ENCODE measurements at regions not wholly inside any gene's neighbourhood (a gene's known extent, or its start where the extent isn't known, plus 50 kb on each side); places are given as distances from the start of the nearest gene placed in this dataset.
"Not testable (repeated sequence)": the region's sequence is repeated elsewhere in the genome, so short reads cannot be mapped to it uniquely, and the experiment has no call there.

GRCh38 chr16:59111280-59111679 is 377.2 kb upstream of the GOT2 start:
- no peak for DNase-seq

GRCh38 chr16:59108374-59108773 is 374.3 kb upstream of the GOT2 start:
- no peak for DNase-seq

- DNase-seq: not testable (repeated sequence)
These were observed 362.6 kb upstream of the GOT2 start for GRCh38 chr16:59096682-59097081.

- DNase-seq: no peak
These were observed 356.4 kb upstream of the GOT2 start for GRCh38 chr16:59090541-59090940.

GRCh38 chr16:59088431-59088830 is 354.3 kb upstream of the GOT2 start:
- DNase-seq: no peak

GRCh38 chr16:59087641-59088040 is 353.5 kb upstream of the GOT2 start:
- DNase-seq: no peak

- DNase-seq: no peak
These were observed 333.1 kb upstream of the GOT2 start for GRCh38 chr16:59067205-59067604.

GRCh38 chr16:59060207-59060606 is 326.1 kb upstream of the GOT2 start:
- no peak for DNase-seq

GRCh38 chr16:59058250-59058649 is 324.1 kb upstream of the GOT2 start:
- DNase-seq: no peak

GRCh38 chr16:59053911-59054310 is 319.8 kb upstream of the GOT2 start:
- DNase-seq: no peak

- no peak for DNase-seq
These were observed 318.1 kb upstream of the GOT2 start for GRCh38 chr16:59052231-59052630.

GRCh38 chr16:59048876-59049275 is 314.8 kb upstream of the GOT2 start:
- no peak for DNase-seq

GRCh38 chr16:59047114-59047513 is 313.0 kb upstream of the GOT2 start:
- no peak for DNase-seq

GRCh38 chr16:59046335-59046734 is 312.2 kb upstream of the GOT2 start:
- no peak for DNase-seq

- DNase-seq: no peak
These were observed 311.4 kb upstream of the GOT2 start for GRCh38 chr16:59045501-59045900.

- no peak for DNase-seq
These were observed 310.5 kb upstream of the GOT2 start for GRCh38 chr16:59044616-59045015.

- DNase-seq: no peak
These were observed 308.2 kb upstream of the GOT2 start for GRCh38 chr16:59042301-59042700.

- DNase-seq: no peak
These were observed 305.1 kb upstream of the GOT2 start for GRCh38 chr16:59039066-59039720.

GRCh38 chr16:59030923-59031485 is 296.9 kb upstream of the GOT2 start:
- DNase-seq: no peak

- DNase-seq: no peak
These were observed 287.6 kb upstream of the GOT2 start for GRCh38 chr16:59021751-59022150.

GRCh38 chr16:59013930-59014329 is 279.8 kb upstream of the GOT2 start:
- no peak for DNase-seq

GRCh38 chr16:58999762-59000161 is 265.6 kb upstream of the GOT2 start:
- DNase-seq: no peak

GRCh38 chr16:58992755-58993154 is 258.6 kb upstream of the GOT2 start:
- DNase-seq: not testable (repeated sequence)

GRCh38 chr16:58983181-58983965 is 249.3 kb upstream of the GOT2 start:
- not testable (repeated sequence) for DNase-seq

Measured in activated CD4-positive, alpha-beta T cell treated with anti-CD3 and anti-CD28 coated beads, Interleukin-2, amount 50 U/mL, for 16 hours (primary cell).